Endothelial cell of umbilical vein (primary cell): ENCODE measurements at regions not wholly inside any gene's neighbourhood (a gene's known extent, or its start where the extent isn't known, plus 50 kb on each side); places are given as distances from the start of the nearest gene placed in this dataset.

ENCODE experiments used
- BruUV-seq: library from RNA; stranded (reverse); fragments of 400-500 nt; replicated peaks from 2 replicates; lab custom pipeline; 2021; lab: Mats Ljungman, UMichigan
- CTCF ChIA-PET: fragments of 300-600, 350-600 bp; sonication (Branson Sonifier 250); formaldehyde crosslinking; loops from one replicate; lab custom pipeline; 2021; ENCODE audit warnings: antibody characterized with exemption, inconsistent platforms; lab: Charles Lee
- POLR2A ChIA-PET: fragments of 300-600, 350-600 bp; sonication (Branson Sonifier 250); formaldehyde crosslinking; loops from one replicate; lab custom pipeline; 2021; ENCODE audit warnings: antibody characterized with exemption, inconsistent platforms; lab: Charles Lee
- DNase-seq: peaks from one replicate; pipeline ENCODE4 v3.0.0-alpha.2; 2011; ENCODE audit warnings: low read depth, low spot score
- FAIRE-seq: peaks from 2 replicates; lab custom pipeline; 2011; peaks lifted over from hg19 to GRCh38; lab: Jason Lieb, UNC
- H2AFZ ChIP-seq: 2 replicates; pipeline ENCODE4 v1.6.0; 2012; ENCODE audit warnings: low read depth, low read length, control low read depth, inconsistent platforms
- H3K27ac ChIP-seq: 2 replicates; pipeline ENCODE4 v1.5.1; 2011; ENCODE audit warnings: low read depth, mild to moderate bottlenecking, control low read depth, low read length, moderate library complexity; ENCODE audit not compliant: insufficient read depth
- H3K27me3 ChIP-seq, 2 experiments: 2 replicates each; pipeline versions ENCODE4 v1.6.0 to v1.6.1; 2011; ENCODE audit warnings: low read length in 2 of 2, mixed read lengths in 1 of 2; ENCODE audit not compliant: control insufficient read depth in 2 of 2, insufficient read depth in 2 of 2
- H3K36me3 ChIP-seq, 2 experiments: 2 replicates in 1 of 2; 3 replicates in 1 of 2; pipeline ENCODE4 v1.5.1; 2011; ENCODE audit warnings: low read length in 2 of 2, mild to moderate bottlenecking in 1 of 2, moderate library complexity in 1 of 2; ENCODE audit not compliant: control insufficient read depth in 2 of 2, insufficient read depth in 2 of 2; ENCODE audit errors: extremely low read depth in 1 of 2
- H3K4me1 ChIP-seq: 3 replicates; pipeline ENCODE4 v1.5.1; 2011; ENCODE audit warnings: mild to moderate bottlenecking, low read length; ENCODE audit not compliant: control insufficient read depth, insufficient read depth; ENCODE audit errors: extremely low read depth
- H3K4me2 ChIP-seq: 2 replicates; pipeline ENCODE4 v1.6.1; 2011; ENCODE audit warnings: low read length, control low read depth, mixed read lengths; ENCODE audit not compliant: insufficient read depth
- H3K4me3 ChIP-seq, 3 experiments: fragments of 200-600 bp in 1 of 3; sonication (generic), shearing (Covaris generic) in 1 of 3; replicated peaks in 1 of 3; 2 replicates each; pipeline ENCODE4 v1.5.1; 2011 to 2016; ENCODE audit warnings: control low read depth in 3 of 3, low read length in 3 of 3, mild to moderate bottlenecking in 2 of 3, inconsistent platforms in 1 of 3, low read depth in 1 of 3, moderate library complexity in 1 of 3; ENCODE audit not compliant: insufficient read depth in 1 of 3
- H3K79me2 ChIP-seq: 2 replicates; pipeline ENCODE4 v1.6.0; 2012; ENCODE audit warnings: low read length, inconsistent platforms; ENCODE audit not compliant: control insufficient read depth, insufficient read depth
- H3K9ac ChIP-seq: replicated peaks from 2 replicates; pipeline ENCODE3; 2011; ENCODE audit warnings: low read length, control low read depth; ENCODE audit not compliant: insufficient read depth; ENCODE audit errors: extremely low read depth
- H3K9me1 ChIP-seq: replicated peaks from 3 replicates; pipeline ENCODE4 v1.6.0; 2011; ENCODE audit warnings: mild to moderate bottlenecking, low read length; ENCODE audit not compliant: control insufficient read depth, insufficient read depth; ENCODE audit errors: extremely low read depth
- H3K9me3 ChIP-seq: replicated peaks from 2 replicates; pipeline ENCODE4 v1.5.1; 2012; ENCODE audit warnings: low read length, inconsistent platforms; ENCODE audit not compliant: control insufficient read depth, insufficient read depth
- H4K20me1 ChIP-seq: replicated peaks from 2 replicates; pipeline ENCODE3; 2011; ENCODE audit warnings: mild to moderate bottlenecking, low read length; ENCODE audit not compliant: control insufficient read depth, insufficient read depth; ENCODE audit errors: extremely low read depth
- CTCF ChIP-seq, 2 donors: IDR thresholded peaks; 1 replicate in 1 of 2; 2 replicates in 1 of 2; pipeline ENCODE4 v1.5.1; 2011; ENCODE audit warnings: low read length in 2 of 2, mild to moderate bottlenecking in 2 of 2, moderate library complexity in 2 of 2, control low read depth in 1 of 2, inconsistent platforms in 1 of 2, low read depth in 1 of 2; ENCODE audit not compliant: insufficient read depth in 1 of 2; ENCODE audit errors: extremely low read depth in 1 of 2
- EZH2 ChIP-seq: IDR thresholded peaks from 2 replicates; pipeline ENCODE4 v1.6.1; 2012; ENCODE audit warnings: borderline replicate concordance, low read depth, mild to moderate bottlenecking, moderate library complexity, low read length, inconsistent platforms; ENCODE audit not compliant: severe bottlenecking
- FOS ChIP-seq: IDR thresholded peaks from 2 replicates; pipeline ENCODE4 v1.6.1; 2011; ENCODE audit warnings: mild to moderate bottlenecking, low read length, moderate library complexity, borderline replicate concordance; ENCODE audit not compliant: insufficient read depth
- GATA2 ChIP-seq: IDR thresholded peaks from 2 replicates; pipeline ENCODE4 v1.7.0; 2011; ENCODE audit warnings: low read depth, mild to moderate bottlenecking, moderate library complexity, mixed read lengths, low read length; ENCODE audit not compliant: insufficient read length, insufficient read depth
- JUN ChIP-seq: IDR thresholded peaks from 2 replicates; pipeline ENCODE4 v1.6.1; 2011; ENCODE audit warnings: borderline replicate concordance, low read depth; ENCODE audit not compliant: insufficient read length, insufficient read depth
- MAX ChIP-seq: IDR thresholded peaks from 2 replicates; pipeline ENCODE4 v1.6.1; 2011; ENCODE audit not compliant: insufficient read depth, insufficient read length
- MYC ChIP-seq: IDR thresholded peaks from one replicate; pipeline ENCODE4 v1.6.1; 2011; ENCODE audit warnings: mild to moderate bottlenecking, low read depth, low read length
- POLR2A ChIP-seq: IDR thresholded peaks from 2 replicates; pipeline ENCODE4 v1.6.1; 2012; ENCODE audit warnings: low read depth, mild to moderate bottlenecking, control low read depth, low read length
- POLR2AphosphoS5 ChIP-seq: IDR thresholded peaks from 2 replicates; pipeline ENCODE4 v1.6.1; 2012; ENCODE audit warnings: low read depth, mild to moderate bottlenecking, control low read depth, low read length, moderate library complexity; ENCODE audit not compliant: insufficient read depth
- dilution Hi-C: fragments of 300-500 bp; cut with MboI; formaldehyde crosslinking; loops from one replicate; pipeline ENCODE4 v1.15.0; 2019; ENCODE audit warnings: low sequenced_read_pairs; ENCODE audit not compliant: extremely low pct_ligation_motif_present
- intact Hi-C: fragments of 100-400 bp; cut with micrococcal nuclease; formaldehyde crosslinking; loops from one replicate; pipeline ENCODE4 v1.10.0; 2022

DNA sequence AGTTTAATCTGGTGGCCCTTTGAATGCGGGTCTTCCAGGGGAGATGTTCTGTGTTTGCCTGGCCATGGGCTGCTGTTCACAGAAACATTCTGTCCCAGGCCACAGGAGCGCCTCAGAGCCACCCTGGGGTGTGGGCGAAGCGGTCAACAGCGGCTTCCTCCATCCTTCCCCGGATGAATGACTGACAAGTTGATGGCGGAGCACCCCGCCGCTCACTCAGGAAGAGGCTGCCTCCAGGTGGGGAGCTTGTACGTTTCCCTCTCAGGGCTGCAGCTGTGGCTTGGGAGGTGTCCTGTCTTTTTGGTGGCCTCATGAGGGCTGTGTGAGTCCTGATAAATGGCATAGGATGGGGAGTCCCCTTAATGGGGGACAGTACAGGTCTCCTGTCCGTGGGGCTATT, 178.4 kb downstream of the NRN1 start:
- TF ChIP-seq GATA2 (no peak), CTCF (IDR thresholded peaks at IDR 0.05; ENCODE audit: extremely low read depth in 1 of 2, insufficient read depth in 1 of 2, low read depth in 1 of 2, low read length in 2 of 2) (no peak), EZH2 (no peak), POLR2AphosphoS5 (no peak), JUN (no peak), POLR2A (no peak), MAX (no peak), FOS (no peak), MYC (no peak)
- Histone ChIP-seq H3K9ac (no peak overlapping the region), H3K27me3 (no peaks in the 10 kb centered on the region), H3K79me2 (no peaks in the 10 kb centered on the region), H3K36me3 (no peaks in the 10 kb centered on the region), H3K4me2 (no peak overlapping the region), H3K9me1 (no peaks in the 10 kb centered on the region), H2AFZ (no peak overlapping the region), H3K9me3 (no peaks in the 10 kb centered on the region), H3K4me3 (no peak overlapping the region), H4K20me1 (no peaks in the 10 kb centered on the region), H3K4me1 (no peaks in the 10 kb centered on the region), H3K27ac (no peak overlapping the region)
- FAIRE-seq (no peak), DNase-seq (no peak)
- intact Hi-C loops (no loop called here), dilution Hi-C loops (no loop called here)
- BruUV-seq = no TSS peak
- ChIA-PET CTCF (no interaction called here), POLR2A (no interaction called here)
